ENCODE measurements at regions not wholly inside any gene's neighbourhood (a gene's known extent, or its start where the extent isn't known, plus 50 kb on each side); places are given as distances from the start of the nearest gene placed in this dataset.

GRCh38 chr5:173767574-173768266 lies 120.4 kb upstream of the CPEB4 start:
- no peak overlapping the region for H2BK12ac ChIP-seq (ENCODE audit: low read depth, low read length)
- H2BK15ac ChIP-seq (ENCODE audit: low read length), result no peak overlapping the region
- 84% methylated on average over 12 of the region's 12 CpGs; no CpG with 5 or more reads in 1 of the 2 experiments for WGBS, 2 experiments (ENCODE audit: extremely low coverage in 1 of 2, insufficient coverage in 1 of 2, insufficient read length in 1 of 2, insufficient replicate concordance in 2 of 2, low coverage in 1 of 2, low lambda C conversion rate in 2 of 2, missing lambda C conversion rate in 1 of 2)
- H2AFZ ChIP-seq (ENCODE audit: low read length), result no peak overlapping the region; the same call in 1 of the 2 replicates
- H3K9me3 ChIP-seq (ENCODE audit: insufficient read depth in 2 of 2, low read depth in 1 of 2, low read length in 1 of 2), result no peaks in the 10 kb centered on the region
- no peak overlapping the region for H3K14ac ChIP-seq (ENCODE audit: insufficient read length)
- ChIA-PET POLR2A (ENCODE audit: partially characterized antibody) (no interaction called here), CTCF (ENCODE audit: partially characterized antibody) (interaction anchor here (1.3 kb wide), 1 partner anchor 13 kb away, joined by 3 read pairs; no protein-coding TSS in a partner anchor)
- peaks cover 3% of the 10 kb centered on the region for H3K23me2 ChIP-seq (ENCODE audit: low read depth, low read length)
- H2BK120ac ChIP-seq (replicated peaks; ENCODE audit: low read depth, low read length), result no peak overlapping the region
- H4K91ac ChIP-seq (replicated peaks; ENCODE audit: insufficient read length, low read length), result no peak overlapping the region
- no peak overlapping the region for H2BK5ac ChIP-seq (ENCODE audit: low read depth, low read length)
- TF ChIP-seq JUND (IDR thresholded peaks at IDR 0.05; ENCODE audit: low read length) (no peak), MAX (IDR thresholded peaks at IDR 0.05) (no peak), HDAC6 (IDR thresholded peaks at IDR 0.05; ENCODE audit: low read depth, low read length) (no peak), RAD21 (IDR thresholded peaks at IDR 0.05 in 1 of 2, conservative IDR thresholded peaks at IDR 0.05 in 1 of 2; ENCODE audit: low read depth in 2 of 2, low read length in 2 of 2) (no peak), TBP (IDR thresholded peaks at IDR 0.05; ENCODE audit: low read depth, low read length) (no peak), RNF2 (IDR thresholded peaks at IDR 0.05; ENCODE audit: borderline replicate concordance, low read depth, low read length, missing control alignments, poor library complexity, severe bottlenecking) (no peak), KDM1A (IDR thresholded peaks at IDR 0.05; ENCODE audit: borderline replicate concordance, low read length) (no peak)
- no peaks in the 10 kb centered on the region; a peak in 1 of 8 replicates for H3K36me3 ChIP-seq (ENCODE audit: control insufficient read depth in 2 of 4, insufficient read depth in 4 of 4, low read length in 3 of 4)
- FAIRE-seq, result no peak
- no peaks in the 10 kb centered on the region for H3K79me1 ChIP-seq (ENCODE audit: low read depth, low read length)
- H3K27me3 ChIP-seq (replicated peaks in 1 of 4; ENCODE audit: control insufficient read depth in 3 of 4, extremely low read depth in 1 of 4, insufficient read depth in 3 of 4, low read length in 3 of 4), result no peaks in the 10 kb centered on the region; a peak in 2 of 7 replicates
- H3K23ac ChIP-seq (ENCODE audit: insufficient read length), result no peak overlapping the region
- H3K4me2 ChIP-seq (ENCODE audit: insufficient read depth in 1 of 2, low read depth in 2 of 2, low read length in 2 of 2), result no peak overlapping the region
- no peak overlapping the region for H4K8ac ChIP-seq (ENCODE audit: extremely low read depth, insufficient read depth, low read length)
- no peak overlapping the region for H3K4ac ChIP-seq (replicated peaks; ENCODE audit: insufficient read length, low read depth, low read length)
- H4K20me1 ChIP-seq (replicated peaks in 1 of 2; ENCODE audit: control insufficient read depth in 1 of 2, insufficient read depth in 2 of 2, low read length in 2 of 2), result no peaks in the 10 kb centered on the region
- no peaks in the 10 kb centered on the region for H3K79me2 ChIP-seq (ENCODE audit: control insufficient read depth in 1 of 2, insufficient read depth in 2 of 2, low read length in 2 of 2)
- no peak for DNase-seq (ENCODE audit: low read depth in 1 of 2, low spot score in 2 of 2)
- peak overlapping the region; percentile 56; the same call in 1 of the 2 replicates for H2BK20ac ChIP-seq (ENCODE audit: low read length)
- no peak overlapping the region for H4K5ac ChIP-seq (ENCODE audit: insufficient read length, low read depth, low read length)
- H3K18ac ChIP-seq (ENCODE audit: extremely low read depth, low read length), result no peak overlapping the region
- no peak overlapping the region for H3K27ac ChIP-seq (ENCODE audit: low read depth, low read length)
- H3K9ac ChIP-seq (replicated peaks in 1 of 4; ENCODE audit: extremely low read depth in 1 of 4, low read depth in 3 of 4, low read length in 3 of 4), result no peak overlapping the region
- H2AK5ac ChIP-seq (ENCODE audit: low read depth, low read length), result no peak overlapping the region
- peaks cover 4 to 11% (median 7%) of the 10 kb centered on the region in 4 experiments; a peak in 5 of 7 replicates for H3K4me1 ChIP-seq (replicated peaks in 1 of 4; ENCODE audit: control insufficient read depth in 3 of 4, insufficient read depth in 4 of 4, low read length in 3 of 4)
- H3K56ac ChIP-seq (replicated peaks; ENCODE audit: insufficient read length, low read depth, low read length), result no peak overlapping the region
- no peak overlapping the region for H3K4me3 ChIP-seq (ENCODE audit: extremely low read depth in 1 of 4, insufficient read depth in 2 of 4, low read depth in 3 of 4, low read length in 4 of 4)
